Fibroblast of lung (primary cell): ENCODE measurements at regions not wholly inside any gene's neighbourhood (a gene's known extent, or its start where the extent isn't known, plus 50 kb on each side); places are given as distances from the start of the nearest gene placed in this dataset.
A peak's percentile ranks its signal among the peaks of the same experiment; 100 is the strongest.

Source experiments
- DNase-seq, 2 donors: peaks; one replicate each; pipeline versions ENCODE4 v3.0.0 to v3.0.0-alpha.2; 2010; ENCODE audit warnings: low read depth in 2 of 2
- H2AFZ ChIP-seq: 2 replicates; pipeline ENCODE4 v1.5.1; 2012; ENCODE audit warnings: low read length, control low read depth, inconsistent platforms
- H3K27ac ChIP-seq: 2 replicates; pipeline ENCODE4 v1.5.1; 2011; ENCODE audit warnings: low read length, control low read depth; ENCODE audit not compliant: insufficient read depth
- H3K27me3 ChIP-seq: 2 replicates; pipeline ENCODE4 v1.5.1; 2011; ENCODE audit warnings: mild to moderate bottlenecking, low read length; ENCODE audit not compliant: control insufficient read depth, insufficient read depth
- H3K36me3 ChIP-seq: 2 replicates; pipeline ENCODE4 v1.5.1; 2011; ENCODE audit warnings: low read length; ENCODE audit not compliant: control insufficient read depth, insufficient read depth
- H3K4me1 ChIP-seq: 2 replicates; pipeline ENCODE4 v1.5.1; 2011; ENCODE audit warnings: low read length; ENCODE audit not compliant: control insufficient read depth, insufficient read depth; ENCODE audit errors: extremely low read depth
- H3K4me2 ChIP-seq: 2 replicates; pipeline ENCODE4 v1.5.1; 2011; ENCODE audit warnings: low read length, control low read depth; ENCODE audit not compliant: insufficient read depth; ENCODE audit errors: extremely low read depth
- H3K4me3 ChIP-seq, 4 experiments: fragments of 200-600 bp in 1 of 4; sonication (generic) in 1 of 4; replicated peaks in 1 of 4; 2 replicates each; pipeline ENCODE4 v1.5.1; 2011 to 2016; ENCODE audit warnings: low read length in 4 of 4, low read depth in 3 of 4, mild to moderate bottlenecking in 3 of 4, control low read depth in 2 of 4, inconsistent platforms in 1 of 4, mixed read lengths in 1 of 4; ENCODE audit not compliant: insufficient read depth in 1 of 4; ENCODE audit errors: control extremely low read depth in 1 of 4
- H3K79me2 ChIP-seq: 2 replicates; pipeline ENCODE4 v1.5.1; 2012; ENCODE audit warnings: mild to moderate bottlenecking, low read length, inconsistent platforms; ENCODE audit not compliant: control insufficient read depth, insufficient read depth
- H3K9ac ChIP-seq: 2 replicates; pipeline ENCODE4 v1.5.1; 2011; ENCODE audit warnings: mild to moderate bottlenecking, low read length, control low read depth; ENCODE audit not compliant: insufficient read depth
- H3K9me3 ChIP-seq: 2 replicates; pipeline ENCODE4 v1.5.1; 2012; ENCODE audit warnings: low read depth, low read length; ENCODE audit not compliant: control insufficient read depth, insufficient read depth
- H4K20me1 ChIP-seq: 2 replicates; pipeline ENCODE4 v1.5.1; 2011; ENCODE audit warnings: low read length; ENCODE audit not compliant: control insufficient read depth, insufficient read depth; ENCODE audit errors: extremely low read depth
- EZH2 ChIP-seq: IDR thresholded peaks from 2 replicates; pipeline ENCODE4 v1.5.1; 2012; ENCODE audit warnings: low read length, control low read depth, mild to moderate bottlenecking; ENCODE audit errors: missing control alignments
- TF ChIP-seq, protein P1 (sequence below), 2 donors: IDR thresholded peaks in 1 of 2; conservative IDR thresholded peaks in 1 of 2; 1 replicate in 1 of 2; 2 replicates in 1 of 2; pipeline ENCODE4 v1.5.1; 2011 to 2012; ENCODE audit warnings: low read length in 2 of 2, control low read depth in 1 of 2, inconsistent platforms in 1 of 2, low read depth in 1 of 2, mild to moderate bottlenecking in 1 of 2

DNA sequence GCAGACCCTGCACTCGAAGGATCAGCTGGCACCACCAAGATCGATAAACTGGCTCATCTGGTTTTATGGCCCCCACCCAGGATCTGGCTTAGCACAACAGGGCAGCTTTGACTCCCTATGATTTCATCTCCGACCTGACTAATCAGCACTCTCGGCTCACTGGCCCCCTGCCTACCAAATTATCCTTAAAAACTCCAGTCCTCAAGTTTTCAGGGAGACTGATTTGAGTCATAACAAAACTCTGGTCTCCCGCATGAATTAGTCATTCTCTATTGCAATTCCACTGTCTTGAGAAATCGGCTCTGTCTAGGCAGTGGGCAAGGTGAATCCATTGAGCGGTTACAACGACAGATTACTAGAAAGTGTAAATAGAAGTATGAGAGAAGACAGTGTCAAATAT is 521.9 kb upstream of the RGMA start:
- Histone ChIP-seq H3K27me3 (no peaks in the 10 kb centered on the region), H3K36me3 (no peaks in the 10 kb centered on the region), H4K20me1 (no peaks in the 10 kb centered on the region), H3K9me3 (no peaks in the 10 kb centered on the region), H3K4me3 (no peak overlapping the region), H2AFZ (no peak overlapping the region), H3K4me1 (no peaks in the 10 kb centered on the region), H3K4me2 (no peak overlapping the region), H3K79me2 (no peaks in the 10 kb centered on the region), H3K27ac (no peak overlapping the region), H3K9ac (no peak overlapping the region)
- TF ChIP-seq, protein P1, sequence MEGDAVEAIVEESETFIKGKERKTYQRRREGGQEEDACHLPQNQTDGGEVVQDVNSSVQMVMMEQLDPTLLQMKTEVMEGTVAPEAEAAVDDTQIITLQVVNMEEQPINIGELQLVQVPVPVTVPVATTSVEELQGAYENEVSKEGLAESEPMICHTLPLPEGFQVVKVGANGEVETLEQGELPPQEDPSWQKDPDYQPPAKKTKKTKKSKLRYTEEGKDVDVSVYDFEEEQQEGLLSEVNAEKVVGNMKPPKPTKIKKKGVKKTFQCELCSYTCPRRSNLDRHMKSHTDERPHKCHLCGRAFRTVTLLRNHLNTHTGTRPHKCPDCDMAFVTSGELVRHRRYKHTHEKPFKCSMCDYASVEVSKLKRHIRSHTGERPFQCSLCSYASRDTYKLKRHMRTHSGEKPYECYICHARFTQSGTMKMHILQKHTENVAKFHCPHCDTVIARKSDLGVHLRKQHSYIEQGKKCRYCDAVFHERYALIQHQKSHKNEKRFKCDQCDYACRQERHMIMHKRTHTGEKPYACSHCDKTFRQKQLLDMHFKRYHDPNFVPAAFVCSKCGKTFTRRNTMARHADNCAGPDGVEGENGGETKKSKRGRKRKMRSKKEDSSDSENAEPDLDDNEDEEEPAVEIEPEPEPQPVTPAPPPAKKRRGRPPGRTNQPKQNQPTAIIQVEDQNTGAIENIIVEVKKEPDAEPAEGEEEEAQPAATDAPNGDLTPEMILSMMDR (conservative IDR thresholded peaks at IDR 0.05 in 1 of 2, IDR thresholded peaks at IDR 0.05 in 1 of 2; ENCODE audit: low read depth in 1 of 2, low read length in 2 of 2): no peak
- TF ChIP-seq EZH2: no peak
- DNase-seq: peak in 1 of 2 donors; percentile 11

DNA sequence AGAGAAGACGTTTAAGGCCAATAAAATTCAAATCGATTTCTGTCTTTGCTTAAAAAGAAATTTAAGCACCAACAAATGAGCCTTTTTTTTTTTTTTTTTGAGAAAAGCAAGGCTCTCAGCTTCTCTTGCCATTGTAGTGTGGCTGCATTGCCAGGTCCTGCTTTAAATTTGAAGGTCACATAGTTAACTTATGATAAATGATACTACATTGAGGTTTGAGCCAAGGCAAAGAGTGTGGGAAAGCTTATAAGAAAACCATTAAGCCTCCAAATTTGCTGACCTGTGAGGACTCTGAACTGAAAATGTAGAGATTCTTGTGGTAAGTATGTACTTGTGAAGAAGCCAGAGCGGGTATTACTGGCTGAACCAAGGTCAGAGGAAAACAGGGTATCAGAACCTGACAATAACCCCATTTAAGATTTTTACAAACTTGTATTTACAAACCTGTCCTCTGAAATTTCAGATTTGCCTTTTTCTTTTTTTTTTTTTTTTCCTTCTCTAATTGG is 519.7 kb upstream of the RGMA start:
- Histone ChIP-seq H3K9me3 (no peaks in the 10 kb centered on the region), H4K20me1 (no peaks in the 10 kb centered on the region), H3K27ac (no peak overlapping the region), H3K9ac (no peak overlapping the region), H3K4me3 (no peak overlapping the region), H3K36me3 (no peaks in the 10 kb centered on the region), H3K4me1 (no peaks in the 10 kb centered on the region), H3K4me2 (no peak overlapping the region), H3K27me3 (no peaks in the 10 kb centered on the region), H2AFZ (no peak overlapping the region), H3K79me2 (no peaks in the 10 kb centered on the region)
- no peak for DNase-seq
- TF ChIP-seq, protein P1 (conservative IDR thresholded peaks at IDR 0.05 in 1 of 2, IDR thresholded peaks at IDR 0.05 in 1 of 2; ENCODE audit: low read depth in 1 of 2, low read length in 2 of 2): no peak
- no peak for TF ChIP-seq EZH2

DNA sequence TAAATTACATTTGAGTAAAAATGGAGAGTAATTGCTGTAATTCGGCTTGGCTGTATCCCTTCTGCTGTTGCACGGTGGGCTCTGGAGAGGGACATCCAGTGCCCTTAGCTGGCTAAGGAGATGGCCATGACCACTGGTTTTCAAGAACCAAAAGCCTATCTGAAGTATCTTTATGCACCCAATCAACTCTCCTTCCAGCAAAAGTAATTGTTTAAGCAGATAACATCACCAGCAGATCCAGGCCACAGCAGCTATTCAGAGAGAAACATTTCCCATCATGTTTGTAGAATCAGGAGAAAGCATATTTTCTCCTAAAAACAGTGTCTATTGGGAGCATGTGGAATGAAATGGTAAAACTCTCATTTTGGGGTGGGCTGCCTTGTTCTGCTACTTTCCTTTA is 514.5 kb upstream of the RGMA start:
- Histone ChIP-seq H2AFZ (no peak overlapping the region), H3K4me3 (no peak overlapping the region), H3K4me2 (no peak overlapping the region), H3K9ac (no peak overlapping the region), H3K9me3 (no peaks in the 10 kb centered on the region), H3K79me2 (no peaks in the 10 kb centered on the region), H4K20me1 (no peaks in the 10 kb centered on the region), H3K36me3 (no peaks in the 10 kb centered on the region), H3K27me3 (no peaks in the 10 kb centered on the region), H3K4me1 (no peaks in the 10 kb centered on the region), H3K27ac (no peak overlapping the region)
- TF ChIP-seq EZH2: no peak
- TF ChIP-seq, protein P1 (conservative IDR thresholded peaks at IDR 0.05 in 1 of 2, IDR thresholded peaks at IDR 0.05 in 1 of 2; ENCODE audit: low read depth in 1 of 2, low read length in 2 of 2): no peak
- no peak for DNase-seq
